DLD1 (cell line): ENCODE measurements at regions not wholly inside any gene's neighbourhood (a gene's known extent, or its start where the extent isn't known, plus 50 kb on each side); places are given as distances from the start of the nearest gene placed in this dataset.

Experiments
- in situ Hi-C: cut with HindIII; loops from 2 replicates; pipeline ENCODE4 v1.10.0; 2017; ENCODE audit warnings: low sequenced_read_pairs

GRCh38 chr1:184821658-184822057 is 67.0 kb upstream of the EDEM3 start:
- in situ Hi-C loops, result loop anchor here (25.0 kb wide), 1 partner anchor 166 kb away; no protein-coding TSS in a partner anchor

GRCh38 chr1:184820956-184821355 is 66.3 kb upstream of the EDEM3 start:
- in situ Hi-C loops, result loop anchor here (25.0 kb wide), 1 partner anchor 166 kb away; no protein-coding TSS in a partner anchor

- in situ Hi-C loops, result loop anchor here (25.0 kb wide), 1 partner anchor 167 kb away; no protein-coding TSS in a partner anchor
Observed at GRCh38 chr1:184820218-184820750, 65.6 kb upstream of the EDEM3 start.

GRCh38 chr1:184818646-184819045 is 64.0 kb upstream of the EDEM3 start:
- in situ Hi-C loops, result loop anchor here (25.0 kb wide), 1 partner anchor 169 kb away; no protein-coding TSS in a partner anchor

GRCh38 chr1:184817003-184817402 is 62.3 kb upstream of the EDEM3 start:
- in situ Hi-C loops, result loop anchor here (25.0 kb wide), 1 partner anchor 170 kb away; no protein-coding TSS in a partner anchor

- in situ Hi-C loops, result loop anchor here (25.0 kb wide), 1 partner anchor 174 kb away; no protein-coding TSS in a partner anchor
Observed at GRCh38 chr1:184813528-184814089, 59.0 kb upstream of the EDEM3 start.

GRCh38 chr1:184811439-184812111 is 56.9 kb upstream of the EDEM3 start:
- in situ Hi-C loops, result loop anchor here (25.0 kb wide), 1 partner anchor 176 kb away; no protein-coding TSS in a partner anchor

GRCh38 chr1:184810735-184811343 is 56.2 kb upstream of the EDEM3 start:
- in situ Hi-C loops, result loop anchor here (25.0 kb wide), 1 partner anchor 176 kb away; no protein-coding TSS in a partner anchor

GRCh38 chr1:184806296-184806721 is 51.7 kb upstream of the EDEM3 start:
- in situ Hi-C loops, result loop anchor here (25.0 kb wide), 1 partner anchor 181 kb away; no protein-coding TSS in a partner anchor

GRCh38 chr1:184805667-184806295 is 51.1 kb upstream of the EDEM3 start:
- in situ Hi-C loops, result loop anchor here (25.0 kb wide), 1 partner anchor 182 kb away; no protein-coding TSS in a partner anchor
